ENCODE measurements at regions not wholly inside any gene's neighbourhood (a gene's known extent, or its start where the extent isn't known, plus 50 kb on each side); places are given as distances from the start of the nearest gene placed in this dataset.
A peak's percentile ranks its signal among the peaks of the same experiment; 100 is the strongest.

- no peak overlapping the region for H3K27ac ChIP-seq
- no peak for TF ChIP-seq CTCF (conservative IDR thresholded peaks at IDR 0.05)
These were observed 902.7 kb upstream of the EPHA5 start for GRCh38 chr4:66572949-66573348.

- no peak overlapping the region for H3K27ac ChIP-seq
- TF ChIP-seq CTCF (conservative IDR thresholded peaks at IDR 0.05): no peak
These were observed 900.9 kb upstream of the EPHA5 start for GRCh38 chr4:66571145-66571695.

GRCh38 chr4:66569228-66569627 is 898.9 kb upstream of the EPHA5 start:
- TF ChIP-seq CTCF (conservative IDR thresholded peaks at IDR 0.05): peak; percentile 22; the same call in 1 of the 2 replicates
- H3K27ac ChIP-seq: peak overlapping the region; percentile 77

GRCh38 chr4:66568431-66568830 is 898.1 kb upstream of the EPHA5 start:
- peak overlapping the region; percentile 77 for H3K27ac ChIP-seq
- TF ChIP-seq CTCF (conservative IDR thresholded peaks at IDR 0.05): no peak

- peak overlapping the region; percentile 77 for H3K27ac ChIP-seq
- TF ChIP-seq CTCF (conservative IDR thresholded peaks at IDR 0.05): no peak
These were observed 897.7 kb upstream of the EPHA5 start for GRCh38 chr4:66568001-66568400.

- no peak for TF ChIP-seq CTCF (conservative IDR thresholded peaks at IDR 0.05)
- peak overlapping the region; percentile 77 for H3K27ac ChIP-seq
These were observed 897.3 kb upstream of the EPHA5 start for GRCh38 chr4:66567551-66567950.

GRCh38 chr4:66565801-66566200 is 895.5 kb upstream of the EPHA5 start:
- no peak overlapping the region; the same call in 1 of the 2 replicates for H3K27ac ChIP-seq
- TF ChIP-seq CTCF (conservative IDR thresholded peaks at IDR 0.05): no peak
